GM23338 (cell line): ENCODE measurements at regions not wholly inside any gene's neighbourhood (a gene's known extent, or its start where the extent isn't known, plus 50 kb on each side); places are given as distances from the start of the nearest gene placed in this dataset.

Experiments
- EZH2 ChIP-seq: fragments of 200-600 bp; sonication (generic); IDR thresholded peaks from one replicate; pipeline ENCODE4 v1.8.0; 2017; ENCODE audit warnings: antibody characterized with exemption, mild to moderate bottlenecking, low read depth; ENCODE audit not compliant: unreplicated experiment
- EZH2phosphoT487 ChIP-seq: fragments of 200-600 bp; sonication (generic); IDR thresholded peaks from one replicate; pipeline ENCODE4 v1.8.1; 2018; ENCODE audit warnings: antibody characterized with exemption; ENCODE audit not compliant: unreplicated experiment
- JUNB ChIP-seq: IDR thresholded peaks from one replicate; pipeline ENCODE4 v1.6.1; 2016; ENCODE audit warnings: antibody characterized with exemption; ENCODE audit not compliant: unreplicated experiment
- POLR2AphosphoS5 ChIP-seq: IDR thresholded peaks from 2 replicates; pipeline ENCODE4 v1.6.1; 2016; ENCODE audit warnings: antibody characterized with exemption, low read depth
- ZNF114 ChIP-seq: fragments of 250-450 bp; sonication (Bioruptor Pico); IDR thresholded peaks from 2 replicates; pipeline ENCODE4 v1.5.0; 2020; ENCODE audit warnings: mild to moderate bottlenecking, moderate library complexity
- TF ChIP-seq, protein P1 (sequence below), 2 experiments: fragments of 200-600 bp in 1 of 2; sonication (generic) in 1 of 2; conservative IDR thresholded peaks; 2 replicates each; pipeline versions ENCODE4 v1.5.1 to v1.6.1; 2016 to 2017; ENCODE audit warnings: antibody characterized with exemption in 2 of 2, low read depth in 2 of 2, mild to moderate bottlenecking in 2 of 2, moderate library complexity in 1 of 2
- TF ChIP-seq, protein P2 (sequence below): IDR thresholded peaks from one replicate; pipeline ENCODE4 v1.6.1; 2018; ENCODE audit warnings: antibody characterized with exemption; ENCODE audit not compliant: unreplicated experiment

DNA sequence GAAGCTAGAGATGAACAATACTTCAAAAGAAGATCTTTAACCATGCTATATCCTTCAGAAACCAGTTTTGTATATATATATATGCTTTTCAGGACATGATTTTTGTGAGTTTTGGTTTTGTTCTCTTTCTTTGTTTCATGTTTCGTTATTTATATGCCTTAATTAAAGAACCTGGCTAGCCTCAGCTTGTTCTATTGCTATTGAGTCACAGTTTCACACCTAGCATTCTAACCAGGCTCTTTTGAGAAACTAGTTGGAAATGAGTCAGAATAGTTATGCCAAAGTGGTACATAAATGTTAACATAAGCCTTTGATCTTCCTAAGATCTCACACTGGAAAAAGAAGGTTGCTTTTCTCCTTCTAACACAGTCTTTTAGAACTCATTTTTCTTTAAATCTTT, 1925.2 kb downstream of the OLFM4 start:
- TF ChIP-seq EZH2phosphoT487 (no peak), ZNF114 (CRISPR knock-in tag) (no peak), EZH2 (no peak), POLR2AphosphoS5 (no peak), JUNB (no peak)
- TF ChIP-seq, protein P1, sequence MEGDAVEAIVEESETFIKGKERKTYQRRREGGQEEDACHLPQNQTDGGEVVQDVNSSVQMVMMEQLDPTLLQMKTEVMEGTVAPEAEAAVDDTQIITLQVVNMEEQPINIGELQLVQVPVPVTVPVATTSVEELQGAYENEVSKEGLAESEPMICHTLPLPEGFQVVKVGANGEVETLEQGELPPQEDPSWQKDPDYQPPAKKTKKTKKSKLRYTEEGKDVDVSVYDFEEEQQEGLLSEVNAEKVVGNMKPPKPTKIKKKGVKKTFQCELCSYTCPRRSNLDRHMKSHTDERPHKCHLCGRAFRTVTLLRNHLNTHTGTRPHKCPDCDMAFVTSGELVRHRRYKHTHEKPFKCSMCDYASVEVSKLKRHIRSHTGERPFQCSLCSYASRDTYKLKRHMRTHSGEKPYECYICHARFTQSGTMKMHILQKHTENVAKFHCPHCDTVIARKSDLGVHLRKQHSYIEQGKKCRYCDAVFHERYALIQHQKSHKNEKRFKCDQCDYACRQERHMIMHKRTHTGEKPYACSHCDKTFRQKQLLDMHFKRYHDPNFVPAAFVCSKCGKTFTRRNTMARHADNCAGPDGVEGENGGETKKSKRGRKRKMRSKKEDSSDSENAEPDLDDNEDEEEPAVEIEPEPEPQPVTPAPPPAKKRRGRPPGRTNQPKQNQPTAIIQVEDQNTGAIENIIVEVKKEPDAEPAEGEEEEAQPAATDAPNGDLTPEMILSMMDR (conservative IDR thresholded peaks at IDR 0.05; ENCODE audit: low read depth in 2 of 2), result no peak
- TF ChIP-seq, protein P2, sequence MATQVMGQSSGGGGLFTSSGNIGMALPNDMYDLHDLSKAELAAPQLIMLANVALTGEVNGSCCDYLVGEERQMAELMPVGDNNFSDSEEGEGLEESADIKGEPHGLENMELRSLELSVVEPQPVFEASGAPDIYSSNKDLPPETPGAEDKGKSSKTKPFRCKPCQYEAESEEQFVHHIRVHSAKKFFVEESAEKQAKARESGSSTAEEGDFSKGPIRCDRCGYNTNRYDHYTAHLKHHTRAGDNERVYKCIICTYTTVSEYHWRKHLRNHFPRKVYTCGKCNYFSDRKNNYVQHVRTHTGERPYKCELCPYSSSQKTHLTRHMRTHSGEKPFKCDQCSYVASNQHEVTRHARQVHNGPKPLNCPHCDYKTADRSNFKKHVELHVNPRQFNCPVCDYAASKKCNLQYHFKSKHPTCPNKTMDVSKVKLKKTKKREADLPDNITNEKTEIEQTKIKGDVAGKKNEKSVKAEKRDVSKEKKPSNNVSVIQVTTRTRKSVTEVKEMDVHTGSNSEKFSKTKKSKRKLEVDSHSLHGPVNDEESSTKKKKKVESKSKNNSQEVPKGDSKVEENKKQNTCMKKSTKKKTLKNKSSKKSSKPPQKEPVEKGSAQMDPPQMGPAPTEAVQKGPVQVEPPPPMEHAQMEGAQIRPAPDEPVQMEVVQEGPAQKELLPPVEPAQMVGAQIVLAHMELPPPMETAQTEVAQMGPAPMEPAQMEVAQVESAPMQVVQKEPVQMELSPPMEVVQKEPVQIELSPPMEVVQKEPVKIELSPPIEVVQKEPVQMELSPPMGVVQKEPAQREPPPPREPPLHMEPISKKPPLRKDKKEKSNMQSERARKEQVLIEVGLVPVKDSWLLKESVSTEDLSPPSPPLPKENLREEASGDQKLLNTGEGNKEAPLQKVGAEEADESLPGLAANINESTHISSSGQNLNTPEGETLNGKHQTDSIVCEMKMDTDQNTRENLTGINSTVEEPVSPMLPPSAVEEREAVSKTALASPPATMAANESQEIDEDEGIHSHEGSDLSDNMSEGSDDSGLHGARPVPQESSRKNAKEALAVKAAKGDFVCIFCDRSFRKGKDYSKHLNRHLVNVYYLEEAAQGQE, result no peak
